ENCODE measurements at regions not wholly inside any gene's neighbourhood (a gene's known extent, or its start where the extent isn't known, plus 50 kb on each side); places are given as distances from the start of the nearest gene placed in this dataset.

DNA sequence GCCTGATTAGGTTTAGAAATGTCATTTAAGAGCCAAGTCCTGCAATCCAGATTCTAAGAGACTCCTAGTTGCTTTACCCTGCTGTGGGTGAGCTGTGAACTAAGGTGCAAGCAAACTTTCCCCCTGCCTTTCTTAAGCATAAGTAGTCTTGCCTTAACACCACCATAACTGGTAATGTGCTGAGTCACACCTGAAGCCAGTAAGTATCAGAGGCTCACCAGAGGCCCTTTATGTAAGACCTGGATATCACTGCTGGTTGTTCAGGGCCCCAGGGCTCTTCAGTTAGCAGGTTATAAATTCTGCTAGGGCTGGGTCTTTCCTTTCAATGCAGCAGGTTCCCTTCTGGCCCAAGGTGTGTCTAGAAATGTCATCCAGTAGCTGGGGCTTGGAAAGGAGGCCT is 509.9 kb downstream of the VGLL3 start:
- TF ChIP-seq, protein P1, sequence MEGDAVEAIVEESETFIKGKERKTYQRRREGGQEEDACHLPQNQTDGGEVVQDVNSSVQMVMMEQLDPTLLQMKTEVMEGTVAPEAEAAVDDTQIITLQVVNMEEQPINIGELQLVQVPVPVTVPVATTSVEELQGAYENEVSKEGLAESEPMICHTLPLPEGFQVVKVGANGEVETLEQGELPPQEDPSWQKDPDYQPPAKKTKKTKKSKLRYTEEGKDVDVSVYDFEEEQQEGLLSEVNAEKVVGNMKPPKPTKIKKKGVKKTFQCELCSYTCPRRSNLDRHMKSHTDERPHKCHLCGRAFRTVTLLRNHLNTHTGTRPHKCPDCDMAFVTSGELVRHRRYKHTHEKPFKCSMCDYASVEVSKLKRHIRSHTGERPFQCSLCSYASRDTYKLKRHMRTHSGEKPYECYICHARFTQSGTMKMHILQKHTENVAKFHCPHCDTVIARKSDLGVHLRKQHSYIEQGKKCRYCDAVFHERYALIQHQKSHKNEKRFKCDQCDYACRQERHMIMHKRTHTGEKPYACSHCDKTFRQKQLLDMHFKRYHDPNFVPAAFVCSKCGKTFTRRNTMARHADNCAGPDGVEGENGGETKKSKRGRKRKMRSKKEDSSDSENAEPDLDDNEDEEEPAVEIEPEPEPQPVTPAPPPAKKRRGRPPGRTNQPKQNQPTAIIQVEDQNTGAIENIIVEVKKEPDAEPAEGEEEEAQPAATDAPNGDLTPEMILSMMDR (IDR thresholded peaks at IDR 0.05), result no peak
- TF ChIP-seq POLR2A (IDR thresholded peaks at IDR 0.05), result no peak
- TF ChIP-seq EP300 (IDR thresholded peaks at IDR 0.05), result no peak
